GM18511 (cell line): ENCODE measurements at regions not wholly inside any gene's neighbourhood (a gene's known extent, or its start where the extent isn't known, plus 50 kb on each side); places are given as distances from the start of the nearest gene placed in this dataset.

Experiments
- ATAC-seq: cut with Tn5 transposase; IDR thresholded peaks from one replicate; pipeline ENCODE4 v1.9.1; 2021; ENCODE audit warnings: mild to moderate bottlenecking, moderate library complexity; ENCODE audit not compliant: unreplicated experiment

DNA sequence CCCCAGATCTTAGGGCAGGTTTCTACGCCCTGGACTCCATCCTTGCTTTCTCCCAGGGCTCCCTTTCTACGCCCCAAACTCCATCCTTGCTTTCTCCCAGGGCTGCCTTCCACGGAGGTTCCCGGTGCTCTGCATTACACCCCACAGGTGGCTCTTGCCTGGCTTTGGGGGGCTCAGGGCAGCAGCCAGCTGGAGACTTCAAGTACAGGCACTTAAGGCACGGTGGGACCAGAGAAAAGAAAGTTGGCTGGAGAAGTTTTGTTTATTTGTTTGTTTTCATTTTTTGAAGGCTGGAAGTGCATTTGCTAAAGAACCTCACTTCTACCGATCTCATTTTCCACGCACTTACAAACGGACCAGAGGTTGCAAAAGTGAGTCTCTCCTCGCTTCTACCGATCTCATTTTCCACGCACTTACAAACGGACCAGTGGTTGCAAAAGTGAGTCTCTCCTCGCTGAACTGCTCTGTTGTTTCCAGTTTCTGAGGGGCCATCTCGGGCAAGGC lies 103.8 kb upstream of the MED13L start:
- no peak for ATAC-seq

DNA sequence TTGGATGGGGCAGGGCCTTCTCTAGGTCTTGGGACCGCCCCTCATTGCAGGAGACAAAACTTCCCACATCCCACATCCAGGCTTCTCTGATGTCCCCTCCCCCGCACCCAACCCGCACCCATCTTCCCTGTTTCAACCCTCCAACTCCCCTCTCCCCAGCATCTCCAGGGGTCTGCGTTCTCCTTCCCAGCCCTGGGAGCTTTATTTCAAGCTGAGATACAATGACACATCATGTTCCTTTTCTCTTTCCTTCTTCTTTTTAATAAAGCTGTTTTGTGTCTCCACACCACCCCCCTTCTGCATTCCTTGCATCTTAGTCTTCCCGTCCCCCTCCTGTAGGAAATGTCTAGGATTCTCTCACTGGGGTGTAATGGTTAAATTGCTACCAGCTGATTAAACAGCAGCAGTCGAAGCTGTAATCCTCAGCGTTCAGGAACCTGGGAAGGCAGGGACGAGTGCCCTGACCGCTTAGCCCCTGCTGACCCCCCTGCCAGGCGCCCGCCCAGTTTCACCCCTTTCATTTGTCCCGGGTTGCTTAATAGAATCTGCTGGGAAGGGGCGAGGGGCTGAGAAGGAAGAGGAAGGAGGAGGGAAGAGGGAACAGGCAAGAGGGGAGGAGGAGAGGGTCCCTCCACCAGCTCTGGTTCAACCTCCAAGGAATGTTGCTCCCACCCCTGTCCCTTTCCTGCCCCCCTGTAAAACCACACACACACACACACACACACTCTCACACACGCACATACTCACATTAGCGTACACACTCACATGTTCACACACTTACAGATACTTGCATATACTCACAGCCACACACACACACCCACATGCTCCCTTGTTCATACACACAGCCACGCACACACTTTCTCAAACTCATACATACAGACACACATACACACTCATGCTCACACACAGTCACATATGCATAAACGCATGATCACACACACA lies 104.5 kb upstream of the MED13L start:
- ATAC-seq: no peak

DNA sequence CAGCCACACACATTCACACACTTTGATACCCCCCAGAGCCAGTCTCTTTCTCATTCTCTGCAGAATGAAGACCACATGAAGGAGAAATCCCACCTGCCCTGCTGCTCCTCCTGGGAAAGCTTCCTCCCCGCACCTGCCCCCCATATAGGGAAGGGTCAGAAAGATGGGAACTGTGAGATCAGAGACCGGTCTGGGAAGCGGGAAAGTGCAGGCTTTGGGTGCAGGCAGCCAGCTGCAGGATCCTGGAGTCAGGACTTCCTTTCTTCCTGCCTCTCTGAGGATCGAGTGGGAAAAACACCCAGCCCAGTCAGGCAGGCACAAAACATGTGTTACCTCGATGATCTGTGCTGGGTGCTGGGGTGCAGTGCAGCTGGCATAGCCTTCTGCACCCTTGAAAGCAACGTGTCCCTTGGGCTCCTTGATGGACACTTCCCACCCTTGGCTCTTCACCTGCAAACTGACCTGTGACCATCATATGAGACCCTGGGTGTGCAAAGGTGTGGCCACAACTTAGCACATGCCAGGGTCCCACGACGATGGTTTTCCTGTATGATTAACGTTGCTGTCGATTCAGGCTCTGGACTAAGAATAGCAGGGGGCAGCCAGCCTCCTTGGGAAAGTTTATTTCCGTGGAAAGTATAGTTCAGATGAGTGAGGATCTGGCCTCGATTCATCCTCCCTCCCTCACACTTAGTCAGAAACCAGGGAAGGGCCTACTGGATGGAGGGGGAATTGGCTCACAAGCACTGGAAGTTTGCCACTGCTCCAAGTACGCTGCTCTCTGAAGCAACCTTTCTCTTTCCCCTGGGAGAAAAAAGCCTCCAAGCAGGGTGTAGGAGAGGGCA lies 105.4 kb upstream of the MED13L start:
- ATAC-seq: no peak

- ATAC-seq: no peak
Measured at GRCh38 chr12:116384175-116384574, 106.7 kb upstream of the MED13L start.

- no peak for ATAC-seq
Measured at GRCh38 chr12:116384691-116385485, 107.4 kb upstream of the MED13L start.

DNA sequence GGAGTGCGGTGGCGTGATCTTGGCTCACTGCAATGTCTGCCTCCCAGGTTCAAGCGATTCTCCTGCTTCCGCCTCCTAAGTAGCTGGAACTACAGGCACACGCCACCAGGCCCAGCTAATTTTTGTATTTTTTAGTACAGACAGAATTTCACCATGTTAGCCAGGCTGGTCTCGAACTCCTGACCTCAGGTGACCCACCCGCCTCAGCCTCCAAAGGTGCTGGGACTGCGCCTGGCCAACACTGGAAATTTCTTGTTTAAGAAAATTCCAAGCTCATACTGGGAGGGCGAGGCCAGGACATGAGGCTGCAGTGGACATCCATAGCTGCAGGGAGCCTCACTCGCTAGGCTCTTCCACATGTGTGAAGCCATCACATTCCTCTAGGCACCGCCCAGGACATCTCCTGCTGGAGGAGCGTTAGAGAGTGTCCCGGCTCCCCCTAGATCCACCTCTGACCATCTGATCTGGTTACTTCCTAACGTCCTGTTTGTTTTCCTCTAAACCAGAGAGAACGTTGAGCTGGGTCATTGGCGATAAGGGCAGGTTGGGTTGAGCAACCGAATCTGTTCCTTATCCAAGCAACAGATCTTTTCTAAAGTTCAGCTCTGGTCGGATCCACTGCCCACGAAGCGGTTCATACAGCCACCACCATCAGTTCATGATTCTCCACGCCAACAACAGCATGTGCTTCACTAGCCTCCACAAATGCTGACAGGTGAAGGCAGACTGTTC lies 108.2 kb upstream of the MED13L start:
- no peak for ATAC-seq

DNA sequence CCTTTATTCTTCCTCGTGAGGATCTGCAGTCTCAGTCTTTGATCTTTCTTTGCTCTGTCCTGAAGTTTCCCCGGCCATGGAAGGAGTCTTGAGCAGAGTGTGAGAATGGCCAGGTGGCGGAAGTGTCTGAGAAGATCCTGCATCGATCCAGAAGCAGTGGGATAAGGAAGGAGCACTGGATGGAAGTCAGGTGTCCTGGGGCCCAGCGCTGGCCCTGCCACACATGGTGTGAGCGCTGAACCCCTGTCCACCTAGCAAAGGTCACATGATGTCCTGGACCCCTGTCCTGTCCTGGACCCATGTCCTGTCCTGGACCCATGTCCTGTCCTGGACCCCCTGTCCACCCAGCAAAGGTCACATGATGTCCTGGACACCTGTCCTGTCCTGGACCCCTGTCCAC lies 111.8 kb upstream of the MED13L start:
- no peak for ATAC-seq

DNA sequence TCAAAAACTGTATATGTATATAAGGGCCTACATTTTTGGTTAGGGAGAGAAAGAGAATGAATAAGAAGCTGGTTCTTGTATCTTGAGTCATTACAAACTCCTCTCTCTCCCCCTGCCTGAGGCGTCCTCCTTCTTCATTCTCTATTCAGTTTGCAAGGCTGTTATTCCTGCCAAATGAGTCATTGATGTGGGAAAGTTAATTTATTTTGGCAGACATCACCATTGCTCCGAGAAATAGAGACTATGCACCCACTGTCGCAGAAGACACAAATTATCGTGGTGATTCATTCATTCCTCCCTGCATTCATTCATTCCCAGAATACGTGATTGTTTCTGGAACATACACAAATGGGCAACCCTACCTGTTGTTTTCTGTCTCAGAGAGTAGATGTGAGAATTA lies 112.5 kb upstream of the MED13L start:
- ATAC-seq: no peak

- ATAC-seq: no peak
Measured at GRCh38 chr12:116390401-116391335, 113.2 kb upstream of the MED13L start.

- ATAC-seq: no peak
Measured at GRCh38 chr12:116391501-116391900, 114.0 kb upstream of the MED13L start.

GRCh38 chr12:116392061-116392460 lies 114.6 kb upstream of the MED13L start:
- no peak for ATAC-seq

GRCh38 chr12:116393255-116393654 lies 115.8 kb upstream of the MED13L start:
- ATAC-seq: no peak

DNA sequence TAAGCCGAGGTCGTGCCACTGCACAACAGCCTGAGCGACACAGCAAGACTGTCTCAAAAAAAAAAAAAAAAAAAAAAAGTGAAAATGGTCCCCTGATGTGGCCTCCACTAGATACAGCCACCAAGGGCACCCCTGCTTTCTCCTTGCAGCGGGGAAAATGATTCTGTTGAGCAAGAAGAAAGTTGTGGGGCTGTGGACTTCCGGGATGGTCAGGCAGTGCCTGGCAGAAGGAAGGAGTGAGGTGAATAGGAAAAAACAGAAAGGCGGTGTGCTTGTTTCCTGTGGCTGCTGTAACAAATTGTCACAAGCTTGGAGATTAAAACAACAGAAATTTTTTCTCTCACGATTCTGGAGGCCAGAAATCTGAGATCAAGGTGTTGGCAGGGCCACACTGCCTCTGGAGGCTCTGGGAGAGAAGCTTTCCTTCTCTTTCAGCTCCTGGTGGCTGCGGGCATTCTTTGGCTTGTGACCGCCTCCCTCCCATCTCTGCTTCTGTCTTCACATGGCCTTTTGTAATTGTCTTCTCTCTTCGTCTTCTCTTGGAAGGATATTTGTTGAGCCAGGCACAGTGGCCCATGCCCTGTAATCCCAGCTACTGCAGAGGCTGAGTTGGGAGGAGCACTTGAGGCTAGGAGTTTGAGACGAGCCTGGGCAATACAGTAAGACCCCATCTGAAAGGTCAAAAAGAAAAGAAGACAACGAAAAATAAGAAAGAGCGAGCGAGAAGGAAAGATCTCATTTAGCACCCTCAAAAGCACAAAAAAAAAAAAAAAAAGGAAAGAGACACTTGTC lies 116.6 kb upstream of the MED13L start:
- ATAC-seq: no peak

DNA sequence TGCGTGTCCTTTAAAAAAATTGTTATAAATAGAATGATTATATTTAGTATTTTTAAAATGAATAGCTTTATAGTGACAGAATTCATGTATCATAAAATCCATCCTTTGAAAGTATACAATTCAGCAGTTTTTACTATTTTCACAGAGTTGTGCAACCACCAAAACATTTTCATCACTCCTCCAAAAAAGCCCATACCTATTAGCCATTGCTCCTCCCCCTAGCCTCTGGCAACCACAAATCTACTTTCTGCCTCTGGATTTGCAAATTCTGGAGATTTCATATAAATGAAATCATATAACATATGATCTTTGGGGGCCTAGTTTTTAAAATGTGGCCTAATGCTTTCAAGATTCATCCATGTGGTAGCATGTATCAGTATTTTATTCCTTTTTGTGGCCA lies 117.9 kb upstream of the MED13L start:
- ATAC-seq: no peak

GRCh38 chr12:116397148-116397547 lies 119.7 kb upstream of the MED13L start:
- ATAC-seq: no peak

DNA sequence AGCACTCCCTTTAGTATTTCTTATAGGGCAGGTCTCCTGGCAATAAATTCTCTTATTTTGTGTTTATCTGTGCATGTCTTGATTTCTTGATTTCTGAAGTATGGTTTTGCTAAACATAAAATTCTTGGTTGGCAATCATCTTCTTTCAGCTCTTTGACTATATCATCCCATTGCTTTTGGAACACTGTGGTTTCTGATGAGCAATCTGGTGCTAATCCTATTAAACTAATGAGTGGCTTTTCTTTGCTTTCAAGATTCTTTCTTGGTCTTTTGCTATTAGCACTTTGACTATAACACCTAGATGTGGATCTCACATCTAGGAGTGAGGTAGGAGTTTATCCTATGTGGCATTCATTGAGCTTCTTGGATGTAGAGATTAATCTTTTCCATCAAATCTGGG lies 120.7 kb upstream of the MED13L start:
- no peak for ATAC-seq

- no peak for ATAC-seq
Measured at GRCh38 chr12:116399055-116399454, 121.6 kb upstream of the MED13L start.

GRCh38 chr12:116400636-116401372 lies 123.3 kb upstream of the MED13L start:
- ATAC-seq: no peak
